GM20000 (cell line): ENCODE measurements at regions not wholly inside any gene's neighbourhood (a gene's known extent, or its start where the extent isn't known, plus 50 kb on each side); places are given as distances from the start of the nearest gene placed in this dataset.
"Not testable (repeated sequence)": the region's sequence is repeated elsewhere in the genome, so short reads cannot be mapped to it uniquely, and the experiment has no call there.

ENCODE experiments used
- DNase-seq: peaks from one replicate; pipeline ENCODE4 v3.0.0; 2012; ENCODE audit warnings: low spot score
- CTCF ChIP-seq: IDR thresholded peaks from 2 replicates; pipeline ENCODE4 v1.5.1; 2012; ENCODE audit warnings: mild to moderate bottlenecking, control low read depth; ENCODE audit errors: extremely low read depth, missing control alignments

- DNase-seq: no peak
- TF ChIP-seq CTCF: no peak
These were observed 85.1 kb upstream of the MYRIP start for GRCh38 chr3:39724233-39724846.

GRCh38 chr3:39725321-39725720 lies 84.1 kb upstream of the MYRIP start:
- no peak for TF ChIP-seq CTCF
- DNase-seq: no peak

GRCh38 chr3:39727415-39727814 lies 82.0 kb upstream of the MYRIP start:
- TF ChIP-seq CTCF: no peak
- DNase-seq: no peak

- no peak for TF ChIP-seq CTCF
These were observed 75.6 kb upstream of the MYRIP start for GRCh38 chr3:39733804-39734203.

GRCh38 chr3:39739658-39740057 lies 69.8 kb upstream of the MYRIP start:
- DNase-seq: not testable (repeated sequence)

More at GRCh38 chr3:39733804-39734203, 75.6 kb upstream of the MYRIP start:
- DNase-seq: no peak

- DNase-seq: no peak
- TF ChIP-seq CTCF: no peak
These were observed 64.7 kb upstream of the MYRIP start for GRCh38 chr3:39744746-39745145.

- DNase-seq: no peak
- no peak for TF ChIP-seq CTCF
These were observed 61.4 kb upstream of the MYRIP start for GRCh38 chr3:39748002-39748401.

GRCh38 chr3:39748763-39749162 lies 60.6 kb upstream of the MYRIP start:
- TF ChIP-seq CTCF: no peak

More at GRCh38 chr3:39748763-39749162, 60.6 kb upstream of the MYRIP start:
- no peak for DNase-seq
